ENCODE measurements at regions not wholly inside any gene's neighbourhood (a gene's known extent, or its start where the extent isn't known, plus 50 kb on each side); places are given as distances from the start of the nearest gene placed in this dataset.

DNA sequence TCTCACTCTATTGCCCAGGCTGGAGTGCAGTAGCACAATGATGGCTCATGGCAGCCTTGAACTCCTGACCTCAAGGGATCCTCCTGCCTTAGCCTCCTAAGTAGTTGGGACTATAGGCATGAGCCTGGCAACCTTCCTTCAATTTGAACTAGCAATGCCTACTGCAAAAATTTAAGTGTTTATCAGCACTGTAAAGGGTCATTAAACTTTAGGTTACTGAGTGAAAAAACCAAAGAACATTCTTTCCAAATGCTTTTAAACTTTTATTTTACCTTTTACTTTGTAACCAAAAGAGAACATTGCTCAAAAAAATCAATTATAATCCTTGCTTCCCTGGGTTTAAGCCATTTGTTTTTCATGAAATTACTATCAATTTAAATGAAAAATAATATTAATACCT lies 101.0 kb upstream of the NHSL1 start:
- H3K27me3 ChIP-seq: no peaks in the 10 kb centered on the region
- TF ChIP-seq CTCF (IDR thresholded peaks at IDR 0.05) (no peak), POLR2AphosphoS5 (IDR thresholded peaks at IDR 0.05) (no peak), POLR2A (IDR thresholded peaks at IDR 0.05) (no peak), EP300 (IDR thresholded peaks at IDR 0.05) (no peak)
- DNase-seq (ENCODE audit: low spot score in 2 of 2): no peak
- H3K27ac ChIP-seq: no peak overlapping the region
- peaks cover 2% of the 10 kb centered on the region for H3K36me3 ChIP-seq
- no peaks in the 10 kb centered on the region for H3K4me1 ChIP-seq
- no peaks in the 10 kb centered on the region for H3K9me3 ChIP-seq
- H3K4me3 ChIP-seq: no peak overlapping the region

DNA sequence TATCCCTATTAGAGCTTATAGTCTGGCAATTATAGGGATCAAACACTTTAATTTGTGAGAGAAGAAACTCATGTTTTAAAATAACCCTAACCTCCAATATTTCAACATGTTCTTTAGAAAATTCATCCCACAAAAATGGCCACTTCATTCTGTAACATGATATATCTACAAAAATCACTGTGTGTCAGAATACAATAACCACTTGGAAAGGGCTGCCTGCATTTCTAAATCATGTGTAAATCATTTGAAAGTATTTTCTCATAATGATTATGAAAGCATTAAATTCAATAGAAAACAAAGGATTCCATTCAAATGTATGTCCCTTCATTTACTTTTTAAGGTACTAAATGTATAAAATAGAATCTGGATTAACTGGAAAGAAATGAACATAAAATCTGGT lies 101.4 kb upstream of the NHSL1 start:
- no peak for TF ChIP-seq POLR2A (IDR thresholded peaks at IDR 0.05)
- no peak for TF ChIP-seq CTCF (IDR thresholded peaks at IDR 0.05)
- no peak for TF ChIP-seq EP300 (IDR thresholded peaks at IDR 0.05)
- no peak for TF ChIP-seq POLR2AphosphoS5 (IDR thresholded peaks at IDR 0.05)
- peaks cover 2% of the 10 kb centered on the region for H3K36me3 ChIP-seq
- H3K4me1 ChIP-seq: no peaks in the 10 kb centered on the region
- H3K9me3 ChIP-seq: no peaks in the 10 kb centered on the region
- no peak overlapping the region for H3K27ac ChIP-seq
- no peaks in the 10 kb centered on the region for H3K27me3 ChIP-seq
- H3K4me3 ChIP-seq: no peak overlapping the region
- DNase-seq (ENCODE audit: low spot score in 2 of 2): no peak

- TF ChIP-seq EP300 (IDR thresholded peaks at IDR 0.05) (no peak), CTCF (IDR thresholded peaks at IDR 0.05) (no peak), POLR2A (IDR thresholded peaks at IDR 0.05) (no peak), POLR2AphosphoS5 (IDR thresholded peaks at IDR 0.05) (no peak)
- H3K27ac ChIP-seq: no peak overlapping the region
- no peaks in the 10 kb centered on the region for H3K36me3 ChIP-seq
- no peaks in the 10 kb centered on the region for H3K4me1 ChIP-seq
- no peak overlapping the region for H3K4me3 ChIP-seq
- H3K9me3 ChIP-seq: no peaks in the 10 kb centered on the region
- DNase-seq (ENCODE audit: low spot score in 2 of 2): no peak
- H3K27me3 ChIP-seq: no peaks in the 10 kb centered on the region
These were observed 101.8 kb upstream of the NHSL1 start for GRCh38 chr6:138601128-138601527.

GRCh38 chr6:138605958-138606357 lies 106.7 kb upstream of the NHSL1 start:
- WGBS: 85% methylated on average over 1 of the region's 1 CpG
- Histone ChIP-seq H3K36me3 (no peaks in the 10 kb centered on the region), H3K27ac (no peak overlapping the region), H3K4me1 (no peaks in the 10 kb centered on the region), H3K4me3 (no peak overlapping the region), H3K9me3 (no peaks in the 10 kb centered on the region), H3K27me3 (no peaks in the 10 kb centered on the region)
- no peak for TF ChIP-seq POLR2A (IDR thresholded peaks at IDR 0.05)
- DNase-seq (ENCODE audit: low spot score in 2 of 2): no peak

DNA sequence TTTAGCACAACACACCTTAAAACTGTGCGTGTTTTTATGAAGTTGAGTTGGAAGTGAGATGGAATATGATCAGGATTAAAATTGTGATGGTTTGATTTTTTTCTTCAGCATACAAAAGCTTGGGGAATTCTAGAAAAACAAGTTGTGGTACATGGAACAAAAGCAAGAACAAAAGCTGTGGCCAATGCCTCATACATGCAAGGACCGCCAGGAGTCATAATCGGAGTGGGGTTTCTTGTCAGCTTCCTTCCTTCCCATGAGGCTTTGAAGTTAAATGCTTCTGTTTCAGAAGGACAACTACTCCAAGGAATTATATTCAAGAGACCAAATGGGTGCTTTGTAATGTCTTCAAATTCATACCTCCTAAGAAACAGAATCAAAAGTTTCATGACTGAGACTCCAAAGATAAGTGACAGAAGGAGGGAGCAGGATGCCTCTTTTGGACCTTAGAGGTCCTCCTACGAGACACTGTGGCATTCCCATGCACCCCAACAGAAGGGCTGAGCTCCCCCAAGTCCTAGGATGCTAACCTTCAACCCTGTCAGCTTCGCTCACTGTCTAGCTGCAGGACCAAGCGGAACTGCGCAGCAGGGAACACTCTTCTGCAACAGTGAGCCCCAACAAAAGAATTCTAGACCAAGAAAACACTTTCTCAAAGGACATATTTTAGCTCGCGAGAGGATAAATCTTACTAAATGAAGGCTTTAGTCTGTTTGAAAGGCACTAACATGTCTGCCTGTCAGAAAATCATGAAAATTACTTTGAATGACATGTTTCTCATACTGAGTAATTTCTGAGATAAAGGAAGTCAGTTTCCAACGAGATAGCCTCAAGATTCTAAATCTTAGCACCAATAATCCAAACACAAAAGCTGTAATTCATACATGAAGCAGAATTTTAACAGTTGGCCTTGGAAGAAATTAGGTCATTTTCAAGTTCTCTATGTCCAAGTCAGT lies 108.5 kb upstream of the NHSL1 start:
- H3K27me3 ChIP-seq: no peaks in the 10 kb centered on the region
- 77% methylated on average over 10 of the region's 10 CpGs for WGBS
- TF ChIP-seq CTCF (IDR thresholded peaks at IDR 0.05) (no peak), POLR2A (IDR thresholded peaks at IDR 0.05) (no peak), POLR2AphosphoS5 (IDR thresholded peaks at IDR 0.05) (no peak), EP300 (IDR thresholded peaks at IDR 0.05) (no peak)

More for the DNA sequence above, 108.5 kb upstream of the NHSL1 start:
- no peaks in the 10 kb centered on the region for H3K36me3 ChIP-seq
- no peak for DNase-seq (ENCODE audit: low spot score in 2 of 2)
- no peak overlapping the region for H3K4me3 ChIP-seq
- no peaks in the 10 kb centered on the region for H3K4me1 ChIP-seq
- no peaks in the 10 kb centered on the region for H3K9me3 ChIP-seq
- no peak overlapping the region for H3K27ac ChIP-seq

Measured in suprapubic skin (tissue), 4 donors.